Ammon's horn (tissue), 1 donor: ENCODE measurements at regions not wholly inside any gene's neighbourhood (a gene's known extent, or its start where the extent isn't known, plus 50 kb on each side); places are given as distances from the start of the nearest gene placed in this dataset.
A peak's percentile ranks its signal among the peaks of the same experiment; 100 is the strongest.

Experiments used
- DNase-seq: peaks from one replicate; pipeline ENCODE4 v3.0.0-alpha.2; 2016; ENCODE audit warnings: low spot score

- DNase-seq: no peak
Measured at GRCh38 chr2:192283450-192283849, 88.7 kb upstream of the TMEFF2 start.

DNA sequence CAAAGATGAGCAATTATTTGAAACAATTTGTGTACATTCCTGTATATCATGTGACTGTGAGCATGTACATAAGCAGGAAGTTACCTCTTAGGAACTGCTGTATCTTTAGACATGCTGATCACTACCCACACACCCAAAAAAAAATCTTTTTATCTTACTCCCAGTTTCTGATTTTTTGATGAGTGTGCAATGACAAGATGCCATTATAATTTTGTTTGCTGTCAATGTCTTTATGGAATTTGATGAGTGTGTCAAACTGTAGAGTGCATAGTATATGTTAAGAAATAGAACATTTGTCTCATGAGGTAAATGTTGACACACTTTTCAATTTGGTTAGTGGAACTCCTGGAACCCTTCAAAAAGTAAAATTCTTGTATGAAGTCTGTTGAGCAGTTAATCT, 84.0 kb upstream of the TMEFF2 start:
- no peak for DNase-seq

- no peak for DNase-seq
Measured at GRCh38 chr2:192277494-192278109, 82.9 kb upstream of the TMEFF2 start.

DNA sequence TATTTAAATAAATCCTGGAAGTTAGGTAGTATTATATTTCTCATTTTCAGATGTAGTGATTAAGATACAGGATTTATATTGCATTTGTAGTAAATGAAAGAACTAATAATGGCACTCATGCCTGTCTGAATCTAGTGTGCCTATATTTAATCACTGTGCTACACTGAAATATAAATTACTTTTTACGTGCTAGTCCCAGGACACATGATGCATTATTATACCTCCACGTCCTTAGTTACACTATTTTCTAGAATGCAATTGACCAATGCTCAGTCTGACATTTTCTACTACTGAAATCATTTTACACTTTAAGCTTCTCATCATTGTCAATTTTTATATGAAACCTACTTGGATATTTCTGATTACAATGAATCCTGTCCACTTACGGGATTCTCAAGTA, 80.9 kb upstream of the TMEFF2 start:
- DNase-seq: no peak

DNA sequence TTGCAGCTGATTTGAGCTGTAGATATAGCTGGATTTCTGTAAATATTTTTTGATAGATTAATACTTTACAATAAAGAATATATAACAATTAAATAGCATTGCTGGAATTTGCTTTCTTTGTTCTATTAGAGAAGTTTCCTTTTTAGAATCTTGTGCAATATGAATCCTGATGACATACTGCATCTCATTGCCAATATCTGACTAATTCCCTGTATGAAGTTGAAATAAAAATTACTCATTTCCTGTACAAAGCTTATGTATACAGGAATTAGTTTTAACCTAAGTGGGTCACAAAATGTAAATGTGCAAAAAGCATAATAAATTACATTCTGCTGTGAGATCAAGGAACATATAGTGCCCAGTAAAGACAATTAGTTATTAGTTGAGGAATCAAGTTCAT, 72.8 kb upstream of the TMEFF2 start:
- no peak for DNase-seq

GRCh38 chr2:192265751-192266150, 71.0 kb upstream of the TMEFF2 start:
- DNase-seq: no peak

- peak; percentile 74 for DNase-seq
Measured at GRCh38 chr2:192254444-192254843, 59.7 kb upstream of the TMEFF2 start.

- no peak for DNase-seq
Measured at GRCh38 chr2:192253692-192254091, 59.0 kb upstream of the TMEFF2 start.

GRCh38 chr2:192250961-192251360, 56.2 kb upstream of the TMEFF2 start:
- DNase-seq: peak; percentile 27

GRCh38 chr2:192247456-192247855, 52.7 kb upstream of the TMEFF2 start:
- DNase-seq: no peak

GRCh38 chr2:192246297-192246696, 51.6 kb upstream of the TMEFF2 start:
- DNase-seq: no peak

GRCh38 chr2:192245329-192245728, 50.6 kb upstream of the TMEFF2 start:
- no peak for DNase-seq
